ENCODE measurements at regions not wholly inside any gene's neighbourhood (a gene's known extent, or its start where the extent isn't known, plus 50 kb on each side); places are given as distances from the start of the nearest gene placed in this dataset.

GRCh38 chr6:104526376-104526775 is 333.3 kb downstream of the HACE1 start:
- H3K4me1 ChIP-seq: peaks cover 4% of the 10 kb centered on the region; the same call in 1 of the 2 replicates
- no peaks in the 10 kb centered on the region for H3K36me3 ChIP-seq
- TF ChIP-seq, protein P1, sequence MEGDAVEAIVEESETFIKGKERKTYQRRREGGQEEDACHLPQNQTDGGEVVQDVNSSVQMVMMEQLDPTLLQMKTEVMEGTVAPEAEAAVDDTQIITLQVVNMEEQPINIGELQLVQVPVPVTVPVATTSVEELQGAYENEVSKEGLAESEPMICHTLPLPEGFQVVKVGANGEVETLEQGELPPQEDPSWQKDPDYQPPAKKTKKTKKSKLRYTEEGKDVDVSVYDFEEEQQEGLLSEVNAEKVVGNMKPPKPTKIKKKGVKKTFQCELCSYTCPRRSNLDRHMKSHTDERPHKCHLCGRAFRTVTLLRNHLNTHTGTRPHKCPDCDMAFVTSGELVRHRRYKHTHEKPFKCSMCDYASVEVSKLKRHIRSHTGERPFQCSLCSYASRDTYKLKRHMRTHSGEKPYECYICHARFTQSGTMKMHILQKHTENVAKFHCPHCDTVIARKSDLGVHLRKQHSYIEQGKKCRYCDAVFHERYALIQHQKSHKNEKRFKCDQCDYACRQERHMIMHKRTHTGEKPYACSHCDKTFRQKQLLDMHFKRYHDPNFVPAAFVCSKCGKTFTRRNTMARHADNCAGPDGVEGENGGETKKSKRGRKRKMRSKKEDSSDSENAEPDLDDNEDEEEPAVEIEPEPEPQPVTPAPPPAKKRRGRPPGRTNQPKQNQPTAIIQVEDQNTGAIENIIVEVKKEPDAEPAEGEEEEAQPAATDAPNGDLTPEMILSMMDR (IDR thresholded peaks at IDR 0.05; ENCODE audit: low read depth, low read length): no peak
- no peak overlapping the region for H3K4me3 ChIP-seq (ENCODE audit: low read depth, low read length)
- H3K27me3 ChIP-seq: no peaks in the 10 kb centered on the region
- no peak for DNase-seq
- H3K9me3 ChIP-seq: no peaks in the 10 kb centered on the region

DNA sequence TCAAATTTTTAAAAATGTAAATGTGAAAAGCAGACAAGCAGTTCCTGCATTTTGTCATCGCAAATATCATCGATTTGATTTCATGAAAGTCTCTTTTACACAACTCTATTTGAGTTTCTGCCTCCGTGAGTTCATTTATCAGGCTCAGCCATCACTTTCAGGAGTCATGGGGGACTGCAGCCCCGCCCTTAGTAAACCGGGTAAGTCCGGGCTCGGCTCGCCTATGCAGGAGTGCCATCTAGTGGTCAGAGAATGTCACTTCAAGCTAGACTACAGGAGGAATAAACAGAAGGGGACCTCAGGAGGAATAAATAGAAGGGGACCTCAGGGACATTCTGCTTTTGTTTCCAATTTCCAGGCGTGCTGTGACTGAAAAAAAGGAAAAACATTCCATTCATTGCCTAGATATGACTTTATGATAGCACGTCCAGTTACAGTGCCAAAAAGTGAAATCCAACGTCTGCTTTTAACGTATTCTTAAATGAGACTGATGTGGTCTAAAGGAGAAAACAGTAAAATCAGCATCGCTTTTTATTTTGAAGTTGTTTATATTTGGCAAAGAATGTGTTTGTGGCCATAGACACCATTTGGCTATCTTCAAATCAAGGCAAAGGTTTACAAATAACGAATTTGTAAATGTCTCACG is 333.9 kb downstream of the HACE1 start:
- H3K4me1 ChIP-seq: peaks cover 4% of the 10 kb centered on the region; the same call in 1 of the 2 replicates
- H3K36me3 ChIP-seq: no peaks in the 10 kb centered on the region
- no peaks in the 10 kb centered on the region for H3K9me3 ChIP-seq
- peak; percentile 81 for DNase-seq
- peak overlapping the region; percentile 74 for H3K4me3 ChIP-seq (ENCODE audit: low read depth, low read length)
- TF ChIP-seq, protein P1 (IDR thresholded peaks at IDR 0.05; ENCODE audit: low read depth, low read length): peak; percentile 96
- no peaks in the 10 kb centered on the region for H3K27me3 ChIP-seq

DNA sequence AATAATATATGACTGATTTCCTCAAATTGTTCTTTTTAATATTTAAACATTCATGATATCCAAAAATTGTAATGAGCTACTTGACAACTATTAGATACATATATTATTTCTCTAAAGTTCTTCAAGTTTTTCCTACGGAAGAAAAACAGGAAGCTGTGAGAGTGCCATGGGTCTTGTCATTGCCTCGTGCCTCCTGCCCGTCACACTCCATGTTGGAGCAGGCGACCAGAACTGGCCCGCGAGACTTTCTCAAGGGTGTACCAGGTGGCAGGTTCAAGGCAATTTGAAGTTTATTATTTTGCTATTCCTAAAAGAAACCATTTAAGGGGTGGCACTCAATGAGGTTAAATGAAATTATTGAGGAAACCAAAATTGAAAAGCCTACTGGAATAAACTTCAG is 337.2 kb downstream of the HACE1 start:
- peaks cover 4% of the 10 kb centered on the region; the same call in 1 of the 2 replicates for H3K4me1 ChIP-seq
- no peaks in the 10 kb centered on the region for H3K9me3 ChIP-seq
- H3K27me3 ChIP-seq: no peaks in the 10 kb centered on the region
- no peak overlapping the region for H3K4me3 ChIP-seq (ENCODE audit: low read depth, low read length)
- no peaks in the 10 kb centered on the region for H3K36me3 ChIP-seq
- DNase-seq: no peak
- TF ChIP-seq, protein P1 (IDR thresholded peaks at IDR 0.05; ENCODE audit: low read depth, low read length): no peak

DNA sequence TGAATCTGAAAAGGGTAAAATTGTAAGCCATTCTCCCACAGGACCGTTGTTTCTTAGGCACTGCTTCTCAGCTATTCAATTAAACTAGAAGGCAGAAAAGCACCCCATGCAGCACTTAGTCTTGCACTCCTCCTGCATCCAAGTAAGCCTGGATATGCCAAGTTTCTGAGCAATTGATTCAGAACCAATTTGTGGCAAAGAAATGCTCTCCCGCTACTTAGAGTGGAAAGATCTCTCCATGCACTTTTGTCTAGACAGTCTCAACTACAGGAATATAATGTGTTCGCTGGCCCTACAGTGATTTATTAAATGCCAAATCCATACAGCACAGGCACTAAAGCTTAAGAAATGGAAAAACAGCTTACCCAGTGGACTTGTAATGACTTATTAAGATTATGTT is 338.5 kb downstream of the HACE1 start:
- no peaks in the 10 kb centered on the region for H3K36me3 ChIP-seq
- no peaks in the 10 kb centered on the region for H3K9me3 ChIP-seq
- DNase-seq: no peak
- H3K27me3 ChIP-seq: no peaks in the 10 kb centered on the region
- H3K4me3 ChIP-seq (ENCODE audit: low read depth, low read length): no peak overlapping the region
- TF ChIP-seq, protein P1 (IDR thresholded peaks at IDR 0.05; ENCODE audit: low read depth, low read length): no peak
- H3K4me1 ChIP-seq: peaks cover 4% of the 10 kb centered on the region; the same call in 1 of the 2 replicates

DNA sequence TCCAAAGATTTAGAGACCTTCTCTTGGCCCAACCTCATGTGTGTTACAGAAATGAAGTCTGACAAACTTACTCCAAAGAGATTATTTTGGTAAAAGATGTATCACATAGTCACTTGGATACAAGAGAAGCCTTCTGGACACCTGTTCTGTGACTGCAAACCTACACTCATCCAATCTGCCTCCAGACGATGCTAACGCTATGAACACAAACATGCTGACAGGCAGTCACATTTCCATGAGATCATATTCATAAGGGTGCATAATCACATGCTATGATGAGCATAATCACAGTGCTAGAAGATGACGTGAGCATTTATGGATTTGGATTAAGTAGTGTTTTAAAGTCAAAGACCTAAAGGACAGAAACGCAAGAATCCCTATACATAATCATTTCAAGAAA is 340.2 kb downstream of the HACE1 start:
- no peak for DNase-seq
- Histone ChIP-seq H3K4me1 (no peaks in the 10 kb centered on the region), H3K9me3 (no peaks in the 10 kb centered on the region), H3K27me3 (no peaks in the 10 kb centered on the region), H3K36me3 (no peaks in the 10 kb centered on the region), H3K4me3 (ENCODE audit: low read depth, low read length) (no peak overlapping the region)
- TF ChIP-seq, protein P1 (IDR thresholded peaks at IDR 0.05; ENCODE audit: low read depth, low read length): no peak

GRCh38 chr6:104509355-104509754 is 350.4 kb downstream of the HACE1 start:
- Histone ChIP-seq H3K9me3 (no peaks in the 10 kb centered on the region), H3K4me1 (peaks cover 13% of the 10 kb centered on the region), H3K36me3 (no peaks in the 10 kb centered on the region), H3K4me3 (ENCODE audit: low read depth, low read length) (no peak overlapping the region), H3K27me3 (no peaks in the 10 kb centered on the region)
- no peak for DNase-seq
- TF ChIP-seq, protein P1 (IDR thresholded peaks at IDR 0.05; ENCODE audit: low read depth, low read length): no peak

All from BE2C (cell line).